HL-60 (cell line): ENCODE measurements at regions not wholly inside any gene's neighbourhood (a gene's known extent, or its start where the extent isn't known, plus 50 kb on each side); places are given as distances from the start of the nearest gene placed in this dataset.

ENCODE experiments used
- GABPA ChIP-seq: IDR thresholded peaks from 2 replicates; pipeline ENCODE4 v1.6.1; 2012; ENCODE audit warnings: low read depth
- SPI1 ChIP-seq: IDR thresholded peaks from 2 replicates; pipeline ENCODE4 v1.6.1; 2012; ENCODE audit warnings: low read depth, mild to moderate bottlenecking, borderline replicate concordance
- TF ChIP-seq, protein P1 (sequence below): IDR thresholded peaks from one replicate; pipeline ENCODE4 v1.5.1; 2011; ENCODE audit warnings: low read length, control low read depth, inconsistent platforms; ENCODE audit not compliant: insufficient read depth

DNA sequence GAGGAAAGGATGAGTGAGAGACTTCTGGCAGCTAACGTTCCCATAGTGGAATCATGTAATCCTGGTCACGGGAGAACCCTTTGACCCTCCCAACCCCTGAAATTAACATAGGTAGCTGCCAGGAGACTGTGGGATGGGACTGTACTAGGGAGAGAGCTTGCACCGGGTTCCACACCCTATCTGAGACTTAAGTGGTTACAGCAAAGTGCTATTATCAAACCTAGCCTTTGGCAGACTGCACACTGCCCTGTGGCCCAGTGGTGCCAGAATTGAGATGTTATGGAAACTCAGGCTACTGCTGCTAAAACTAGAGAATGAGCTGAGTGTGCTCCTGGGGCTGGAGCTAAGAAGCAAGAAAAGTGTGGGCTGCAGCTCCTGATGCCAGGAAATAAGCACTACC lies 79.6 kb upstream of the PDC start:
- TF ChIP-seq, protein P1, sequence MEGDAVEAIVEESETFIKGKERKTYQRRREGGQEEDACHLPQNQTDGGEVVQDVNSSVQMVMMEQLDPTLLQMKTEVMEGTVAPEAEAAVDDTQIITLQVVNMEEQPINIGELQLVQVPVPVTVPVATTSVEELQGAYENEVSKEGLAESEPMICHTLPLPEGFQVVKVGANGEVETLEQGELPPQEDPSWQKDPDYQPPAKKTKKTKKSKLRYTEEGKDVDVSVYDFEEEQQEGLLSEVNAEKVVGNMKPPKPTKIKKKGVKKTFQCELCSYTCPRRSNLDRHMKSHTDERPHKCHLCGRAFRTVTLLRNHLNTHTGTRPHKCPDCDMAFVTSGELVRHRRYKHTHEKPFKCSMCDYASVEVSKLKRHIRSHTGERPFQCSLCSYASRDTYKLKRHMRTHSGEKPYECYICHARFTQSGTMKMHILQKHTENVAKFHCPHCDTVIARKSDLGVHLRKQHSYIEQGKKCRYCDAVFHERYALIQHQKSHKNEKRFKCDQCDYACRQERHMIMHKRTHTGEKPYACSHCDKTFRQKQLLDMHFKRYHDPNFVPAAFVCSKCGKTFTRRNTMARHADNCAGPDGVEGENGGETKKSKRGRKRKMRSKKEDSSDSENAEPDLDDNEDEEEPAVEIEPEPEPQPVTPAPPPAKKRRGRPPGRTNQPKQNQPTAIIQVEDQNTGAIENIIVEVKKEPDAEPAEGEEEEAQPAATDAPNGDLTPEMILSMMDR, result no peak
- TF ChIP-seq GABPA (no peak), SPI1 (no peak)
